ENCODE measurements at regions not wholly inside any gene's neighbourhood (a gene's known extent, or its start where the extent isn't known, plus 50 kb on each side); places are given as distances from the start of the nearest gene placed in this dataset.
"Not testable (repeated sequence)": the region's sequence is repeated elsewhere in the genome, so short reads cannot be mapped to it uniquely, and the experiment has no call there.

GRCh38 chr1:146536028-146536427 lies 307.2 kb upstream of the NOTCH2NLA start:
- not testable (repeated sequence) for TF ChIP-seq CTCF (IDR thresholded peaks at IDR 0.05); ZFX (IDR thresholded peaks at IDR 0.05; ENCODE audit: borderline replicate concordance)
